GM12878 (cell line): ENCODE measurements at regions not wholly inside any gene's neighbourhood (a gene's known extent, or its start where the extent isn't known, plus 50 kb on each side); places are given as distances from the start of the nearest gene placed in this dataset.

Experiments
- BRCA1 ChIP-seq: IDR thresholded peaks from 2 replicates; pipeline ENCODE4 v1.6.1; 2011; ENCODE audit warnings: low read depth, low read length, improper control_type of control experiment
- CBX5 ChIP-seq: sonication (generic); IDR thresholded peaks from 2 replicates; pipeline ENCODE4 v1.6.1; 2016; ENCODE audit warnings: low read depth, moderate library complexity, mild to moderate bottlenecking, inconsistent platforms
- CHD2 ChIP-seq: IDR thresholded peaks from 2 replicates; pipeline ENCODE4 v1.6.1; 2011; ENCODE audit warnings: low read depth, low read length, improper control_type of control experiment, borderline replicate concordance
- JUND ChIP-seq: IDR thresholded peaks from 2 replicates; pipeline ENCODE4 v1.6.1; 2012; ENCODE audit warnings: low read depth, mild to moderate bottlenecking, low read length, improper control_type of control experiment, moderate library complexity
- NR2C2 ChIP-seq: IDR thresholded peaks from 2 replicates; pipeline ENCODE4 v1.6.1; 2011; ENCODE audit warnings: borderline replicate concordance, low read depth; ENCODE audit not compliant: control insufficient read depth, insufficient read length
- PML ChIP-seq: IDR thresholded peaks from 2 replicates; pipeline ENCODE4 v1.6.1; 2012; ENCODE audit warnings: low read length, inconsistent platforms
- RCOR1 ChIP-seq: conservative IDR thresholded peaks from 2 replicates; pipeline ENCODE4 v1.6.1; 2012; ENCODE audit warnings: low read depth, low read length, improper control_type of control experiment
- REST ChIP-seq: IDR thresholded peaks from 2 replicates; pipeline ENCODE4 v1.6.1; 2012; ENCODE audit warnings: mild to moderate bottlenecking, low read depth, low read length
- USF1 ChIP-seq: IDR thresholded peaks from 2 replicates; pipeline ENCODE4 v1.6.1; 2011; ENCODE audit warnings: borderline replicate concordance, low read depth, mild to moderate bottlenecking, moderate library complexity, mixed read lengths, low read length; ENCODE audit not compliant: insufficient read depth; ENCODE audit errors: extremely low read length
- YY1 ChIP-seq: IDR thresholded peaks from 2 replicates; pipeline ENCODE4 v1.6.1; 2011; ENCODE audit warnings: low read depth, mild to moderate bottlenecking, low read length
- ZNF384 ChIP-seq: IDR thresholded peaks from 2 replicates; pipeline ENCODE4 v1.6.1; 2012; ENCODE audit warnings: low read depth, mild to moderate bottlenecking, low read length, improper control_type of control experiment, borderline replicate concordance
- TF ChIP-seq, protein P1 (sequence below), 3 experiments: IDR thresholded peaks in 2 of 3; conservative IDR thresholded peaks in 1 of 3; 2 replicates each; pipeline ENCODE4 v1.5.1; 2011; ENCODE audit warnings: low read depth in 3 of 3, low read length in 3 of 3, mild to moderate bottlenecking in 3 of 3, control low read depth in 2 of 3, moderate library complexity in 2 of 3, inconsistent platforms in 1 of 3, mixed read lengths in 1 of 3; ENCODE audit not compliant: control insufficient read depth in 2 of 3, insufficient read depth in 1 of 3; ENCODE audit errors: extremely low read depth in 1 of 3
- TF ChIP-seq, protein P2 (sequence below): IDR thresholded peaks from 2 replicates; pipeline ENCODE4 v1.6.1; 2012; ENCODE audit warnings: low read depth, low read length, improper control_type of control experiment

DNA sequence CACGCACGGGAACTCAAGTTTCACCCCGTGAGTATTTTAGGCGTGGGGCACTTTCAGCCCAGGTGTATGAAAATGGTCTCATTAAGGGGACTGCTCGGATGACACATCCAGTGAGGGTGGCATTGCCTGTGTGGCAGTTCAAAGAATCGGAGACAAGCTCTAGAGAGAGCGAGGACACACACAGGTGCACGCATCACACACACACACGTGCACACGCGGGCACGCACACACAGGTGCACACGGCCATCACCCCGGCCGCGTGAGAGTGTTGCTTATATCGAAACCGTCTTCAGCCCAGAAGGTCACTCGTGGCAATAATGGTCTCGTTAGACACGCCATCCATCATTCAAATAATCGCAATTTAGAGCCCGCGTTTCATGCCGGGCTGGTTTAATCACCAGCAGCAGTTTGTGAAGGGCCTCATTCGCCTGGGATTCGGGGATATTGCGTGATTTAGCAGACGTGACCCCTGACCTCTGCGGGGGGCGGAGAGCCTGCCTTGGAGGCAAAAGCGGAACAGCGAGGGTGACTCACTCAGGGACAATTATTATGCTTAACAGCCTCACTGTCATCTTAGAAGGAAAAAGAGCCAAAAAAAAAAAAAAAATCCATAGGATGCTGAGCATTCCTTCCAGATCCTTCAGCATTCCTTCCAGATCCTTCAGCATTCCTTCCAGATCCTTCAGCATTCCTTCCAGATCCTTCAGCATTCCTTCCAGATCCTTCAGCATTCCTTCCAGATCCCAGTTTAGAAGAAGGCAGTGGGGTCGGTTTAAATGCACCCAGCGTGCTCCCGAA lies 89.4 kb upstream of the PPP2R3B start:
- TF ChIP-seq RCOR1, result no peak
- TF ChIP-seq YY1, result no peak
- TF ChIP-seq REST, result no peak
- TF ChIP-seq, protein P1, sequence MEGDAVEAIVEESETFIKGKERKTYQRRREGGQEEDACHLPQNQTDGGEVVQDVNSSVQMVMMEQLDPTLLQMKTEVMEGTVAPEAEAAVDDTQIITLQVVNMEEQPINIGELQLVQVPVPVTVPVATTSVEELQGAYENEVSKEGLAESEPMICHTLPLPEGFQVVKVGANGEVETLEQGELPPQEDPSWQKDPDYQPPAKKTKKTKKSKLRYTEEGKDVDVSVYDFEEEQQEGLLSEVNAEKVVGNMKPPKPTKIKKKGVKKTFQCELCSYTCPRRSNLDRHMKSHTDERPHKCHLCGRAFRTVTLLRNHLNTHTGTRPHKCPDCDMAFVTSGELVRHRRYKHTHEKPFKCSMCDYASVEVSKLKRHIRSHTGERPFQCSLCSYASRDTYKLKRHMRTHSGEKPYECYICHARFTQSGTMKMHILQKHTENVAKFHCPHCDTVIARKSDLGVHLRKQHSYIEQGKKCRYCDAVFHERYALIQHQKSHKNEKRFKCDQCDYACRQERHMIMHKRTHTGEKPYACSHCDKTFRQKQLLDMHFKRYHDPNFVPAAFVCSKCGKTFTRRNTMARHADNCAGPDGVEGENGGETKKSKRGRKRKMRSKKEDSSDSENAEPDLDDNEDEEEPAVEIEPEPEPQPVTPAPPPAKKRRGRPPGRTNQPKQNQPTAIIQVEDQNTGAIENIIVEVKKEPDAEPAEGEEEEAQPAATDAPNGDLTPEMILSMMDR (IDR thresholded peaks at IDR 0.05 in 2 of 3, conservative IDR thresholded peaks at IDR 0.05 in 1 of 3; ENCODE audit: control insufficient read depth in 2 of 3, extremely low read depth in 1 of 3, insufficient read depth in 1 of 3, low read depth in 3 of 3, low read length in 3 of 3), result no peak
- TF ChIP-seq BRCA1, result no peak
- no peak for TF ChIP-seq CBX5
- TF ChIP-seq USF1, result no peak
- TF ChIP-seq CHD2, result no peak
- no peak for TF ChIP-seq ZNF384
- TF ChIP-seq, protein P2, sequence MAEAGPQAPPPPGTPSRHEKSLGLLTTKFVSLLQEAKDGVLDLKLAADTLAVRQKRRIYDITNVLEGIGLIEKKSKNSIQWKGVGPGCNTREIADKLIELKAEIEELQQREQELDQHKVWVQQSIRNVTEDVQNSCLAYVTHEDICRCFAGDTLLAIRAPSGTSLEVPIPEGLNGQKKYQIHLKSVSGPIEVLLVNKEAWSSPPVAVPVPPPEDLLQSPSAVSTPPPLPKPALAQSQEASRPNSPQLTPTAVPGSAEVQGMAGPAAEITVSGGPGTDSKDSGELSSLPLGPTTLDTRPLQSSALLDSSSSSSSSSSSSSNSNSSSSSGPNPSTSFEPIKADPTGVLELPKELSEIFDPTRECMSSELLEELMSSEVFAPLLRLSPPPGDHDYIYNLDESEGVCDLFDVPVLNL, result no peak
- no peak for TF ChIP-seq NR2C2
- TF ChIP-seq JUND, result no peak
- no peak for TF ChIP-seq PML
